ENCODE measurements at regions not wholly inside any gene's neighbourhood (a gene's known extent, or its start where the extent isn't known, plus 50 kb on each side); places are given as distances from the start of the nearest gene placed in this dataset.

- no peak for DNase-seq
These were observed 100.8 kb upstream of the XYLT1 start for GRCh38 chr16:17571499-17572093.

GRCh38 chr16:17568239-17568638, 97.5 kb upstream of the XYLT1 start:
- no peak for DNase-seq

- DNase-seq: no peak
These were observed 96.7 kb upstream of the XYLT1 start for GRCh38 chr16:17567455-17567854.

- no peak for DNase-seq
These were observed 96.1 kb upstream of the XYLT1 start for GRCh38 chr16:17566656-17567450.

- no peak for DNase-seq
These were observed 95.3 kb upstream of the XYLT1 start for GRCh38 chr16:17566075-17566474.

GRCh38 chr16:17565605-17566004, 94.8 kb upstream of the XYLT1 start:
- DNase-seq: no peak

GRCh38 chr16:17564856-17565255, 94.1 kb upstream of the XYLT1 start:
- no peak for DNase-seq

GRCh38 chr16:17563323-17564091, 92.7 kb upstream of the XYLT1 start:
- no peak for DNase-seq

GRCh38 chr16:17561056-17561455, 90.3 kb upstream of the XYLT1 start:
- no peak for DNase-seq

- DNase-seq: no peak
These were observed 89.8 kb upstream of the XYLT1 start for GRCh38 chr16:17560548-17560947.

GRCh38 chr16:17559394-17559793, 88.6 kb upstream of the XYLT1 start:
- DNase-seq: no peak

GRCh38 chr16:17557949-17558348, 87.2 kb upstream of the XYLT1 start:
- no peak for DNase-seq

GRCh38 chr16:17557480-17557879, 86.7 kb upstream of the XYLT1 start:
- DNase-seq: no peak

GRCh38 chr16:17556276-17557052, 85.7 kb upstream of the XYLT1 start:
- DNase-seq: peak; percentile 35

- peak; percentile 97 for DNase-seq
These were observed 84.4 kb upstream of the XYLT1 start for GRCh38 chr16:17555176-17555575.

GRCh38 chr16:17552351-17552750, 81.6 kb upstream of the XYLT1 start:
- DNase-seq: no peak

- peak; percentile 33 for DNase-seq
These were observed 80.9 kb upstream of the XYLT1 start for GRCh38 chr16:17551682-17552081.

GRCh38 chr16:17548825-17549224, 78.1 kb upstream of the XYLT1 start:
- DNase-seq: no peak

GRCh38 chr16:17544785-17545184, 74.0 kb upstream of the XYLT1 start:
- DNase-seq: no peak

- no peak for DNase-seq
These were observed 73.5 kb upstream of the XYLT1 start for GRCh38 chr16:17544304-17544703.

- DNase-seq: no peak
These were observed 72.3 kb upstream of the XYLT1 start for GRCh38 chr16:17543073-17543472.

- no peak for DNase-seq
These were observed 70.6 kb upstream of the XYLT1 start for GRCh38 chr16:17541324-17541723.

- DNase-seq: peak; percentile 40
These were observed 68.2 kb upstream of the XYLT1 start for GRCh38 chr16:17538927-17539326.

Data from fibroblast of skin of right quadriceps (primary cell).